GF-D8 (cell line): ENCODE measurements at regions not wholly inside any gene's neighbourhood (a gene's known extent, or its start where the extent isn't known, plus 50 kb on each side); places are given as distances from the start of the nearest gene placed in this dataset.
"Not testable (repeated sequence)": the region's sequence is repeated elsewhere in the genome, so short reads cannot be mapped to it uniquely, and the experiment has no call there.

Experiments
- DNase-seq: peaks from one replicate; lab custom pipeline; 2025; lab: John Stamatoyannopoulos, UW

DNA sequence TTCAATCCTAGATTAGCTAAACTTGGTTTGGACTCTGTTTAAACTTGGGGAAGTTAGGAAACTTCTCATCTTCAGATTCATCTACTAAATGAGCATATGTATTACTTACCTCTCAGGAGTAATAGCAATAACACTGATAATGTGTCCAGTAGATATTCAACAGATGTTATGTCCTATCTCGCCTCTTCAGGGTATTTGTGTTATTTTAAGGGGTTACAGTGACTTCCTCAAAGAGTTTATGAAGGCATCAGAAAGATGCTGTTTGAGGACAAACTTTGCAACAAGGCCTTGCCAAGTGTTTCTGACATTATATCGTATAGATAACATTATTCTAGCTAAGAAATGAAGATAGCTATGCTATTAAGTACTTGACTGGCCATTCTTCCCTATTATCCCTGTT lies 522.3 kb downstream of the IGSF11 start:
- DNase-seq, result no peak

DNA sequence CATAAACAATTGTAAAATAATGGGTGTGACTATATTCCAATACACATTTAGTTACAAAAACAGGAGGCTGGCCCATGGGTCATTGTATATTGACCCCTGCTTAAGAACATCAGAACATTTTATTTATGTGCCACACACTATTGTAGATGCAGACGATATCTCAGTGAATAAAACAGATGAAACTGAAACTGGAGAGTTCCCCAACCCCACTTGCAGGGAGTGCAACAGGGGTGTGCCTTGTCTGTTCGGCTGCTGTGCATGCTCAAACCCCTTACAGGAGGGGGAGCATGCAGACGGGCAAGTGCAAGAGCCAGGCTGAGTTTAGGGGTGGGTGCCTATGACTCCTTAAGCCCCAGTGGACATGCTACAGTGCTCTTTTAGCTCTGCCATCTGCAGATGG lies 509.6 kb downstream of the IGSF11 start:
- DNase-seq, result no peak

DNA sequence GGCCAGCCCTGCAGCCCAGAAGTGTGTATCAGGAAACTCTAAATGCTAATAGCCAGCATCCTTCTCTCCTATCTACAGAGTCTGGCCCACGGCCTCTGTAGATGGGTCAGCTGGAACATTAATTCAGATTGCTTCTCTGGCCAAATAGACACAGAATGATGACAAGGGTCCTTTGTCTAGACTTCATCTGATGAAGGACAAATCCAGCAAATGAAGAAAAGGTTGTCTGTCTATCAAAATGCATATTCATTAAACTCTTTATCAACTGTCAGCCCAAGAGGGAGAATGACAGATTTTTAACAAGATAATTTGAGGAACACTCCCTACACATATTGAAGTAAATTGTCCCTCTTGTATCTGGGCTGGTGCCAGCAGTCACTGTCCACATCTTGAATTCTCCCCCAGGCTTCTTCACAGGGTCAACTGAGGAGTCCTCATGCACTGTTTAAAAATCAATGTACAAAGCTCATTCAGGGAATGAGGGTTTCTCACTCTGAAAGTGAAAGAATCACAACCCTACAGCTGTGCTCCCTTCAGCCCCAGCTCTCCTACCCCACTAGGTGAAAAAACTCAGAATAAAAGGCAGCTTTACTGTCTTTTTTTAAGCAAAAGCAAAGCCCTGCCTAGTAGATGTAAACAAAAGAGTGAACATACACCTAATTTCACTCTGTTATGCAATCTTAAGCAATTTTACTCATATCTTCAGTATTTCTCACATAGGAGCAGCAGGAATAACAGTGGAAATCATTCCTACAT lies 507.7 kb downstream of the IGSF11 start:
- DNase-seq, result no peak

DNA sequence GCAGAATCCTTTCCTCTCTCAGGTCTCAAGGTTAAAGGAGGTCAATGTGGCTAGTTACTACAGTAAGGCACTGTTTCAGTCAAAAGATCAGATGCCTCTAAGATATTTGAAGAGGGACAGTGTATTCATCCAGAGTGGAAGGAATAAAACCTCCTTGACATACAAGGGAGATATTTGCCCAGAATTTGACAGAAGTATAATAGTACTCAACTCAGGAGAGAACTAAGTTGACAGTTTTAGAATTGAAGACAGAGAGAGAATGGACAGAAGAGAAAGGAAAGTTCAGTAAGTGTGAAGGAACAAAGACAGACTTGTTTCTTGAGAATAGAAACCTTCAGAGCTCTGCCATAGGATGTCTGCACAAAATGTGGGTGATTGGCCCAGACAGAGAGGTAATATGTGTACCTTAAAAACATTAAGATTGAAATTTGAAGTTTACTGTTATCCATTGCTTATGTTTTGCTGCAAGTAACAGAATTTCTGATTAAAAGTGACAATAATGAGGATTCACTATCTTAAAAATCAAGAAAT lies 507.1 kb downstream of the IGSF11 start:
- DNase-seq, result no peak

DNA sequence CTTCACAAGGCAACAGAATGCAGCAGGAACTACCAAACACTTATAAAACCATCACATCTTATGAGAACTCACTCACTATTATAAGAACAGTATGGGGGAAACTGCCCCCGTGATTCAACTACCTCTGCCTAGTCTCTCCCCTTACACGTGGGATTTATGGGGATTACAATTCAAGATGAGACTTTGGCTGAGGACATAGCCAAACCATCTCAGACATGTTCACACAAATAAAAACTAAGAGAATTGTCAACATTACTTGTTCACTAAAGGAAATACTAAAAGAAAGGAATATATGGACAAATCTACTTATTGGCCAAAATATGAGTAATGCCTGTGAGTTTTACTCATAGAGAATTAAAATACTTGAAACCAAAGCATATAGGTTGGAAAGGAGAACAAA lies 505.1 kb downstream of the IGSF11 start:
- no peak for DNase-seq

DNA sequence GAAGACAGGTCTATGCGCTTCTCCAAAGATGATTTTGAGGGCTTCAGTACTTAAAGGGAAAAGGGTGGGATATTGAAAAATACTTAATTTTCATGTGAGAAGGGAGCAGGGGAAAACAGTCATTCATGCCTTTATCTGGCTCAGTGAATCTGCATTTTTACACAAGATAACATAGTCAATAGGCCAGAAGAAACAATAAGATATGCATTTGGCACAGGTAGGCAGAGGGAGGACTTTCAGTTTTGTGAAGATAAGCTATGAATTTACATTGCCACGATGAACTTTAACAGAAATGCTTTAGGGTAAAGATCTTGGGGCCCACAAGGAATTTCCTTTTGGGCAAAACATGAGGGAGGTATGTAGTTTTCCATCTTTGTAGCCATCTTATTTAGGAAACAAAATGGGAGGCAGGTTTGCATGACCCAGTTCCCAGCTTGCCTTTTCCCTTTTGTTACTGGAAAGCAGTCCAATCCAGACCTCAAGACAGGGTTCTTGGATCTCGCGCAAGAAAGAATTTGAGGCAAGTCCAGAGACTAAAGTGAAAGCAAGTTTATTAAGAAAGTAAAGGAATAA lies 504.2 kb downstream of the IGSF11 start:
- no peak for DNase-seq

DNA sequence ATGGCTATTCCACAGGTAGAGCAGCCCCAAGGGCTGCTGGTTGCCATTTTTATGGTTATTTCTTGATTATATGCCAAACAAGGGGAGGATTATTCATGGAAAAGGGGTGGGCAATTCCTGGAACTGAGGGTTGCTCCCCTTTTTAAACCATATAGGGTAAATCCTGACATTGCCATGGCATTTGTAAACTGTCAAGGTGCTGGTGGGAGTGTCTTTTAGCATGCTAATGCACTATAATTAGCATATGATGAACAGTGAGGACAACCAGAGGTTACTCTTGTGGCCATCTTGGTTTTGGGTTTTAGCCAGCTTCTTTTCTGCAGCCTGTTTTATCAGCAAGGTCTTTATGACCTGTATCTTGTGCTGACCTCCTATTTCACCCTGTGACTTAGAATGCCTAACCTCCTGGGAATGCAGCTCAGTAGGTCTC lies 503.7 kb downstream of the IGSF11 start:
- DNase-seq, result not testable (repeated sequence)

DNA sequence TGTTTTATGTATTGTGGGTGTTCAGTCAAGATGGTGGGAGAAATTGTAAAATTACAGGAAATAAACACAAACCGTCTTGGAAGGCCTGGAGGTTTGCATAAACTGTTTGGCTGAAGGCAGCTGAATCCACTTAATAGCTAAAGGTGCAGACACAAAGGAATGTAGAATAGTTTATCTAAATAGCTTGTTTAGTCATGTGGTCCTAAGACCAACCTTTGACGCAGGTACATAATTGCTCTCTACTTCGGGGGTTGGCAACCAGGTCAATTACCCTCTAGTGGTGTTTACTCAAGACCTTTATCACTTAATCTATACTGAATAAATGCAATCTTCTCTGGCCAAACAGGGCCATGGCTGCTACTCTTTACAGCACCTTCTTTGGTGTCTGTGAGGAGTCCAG lies 502.8 kb downstream of the IGSF11 start:
- no peak for DNase-seq

DNA sequence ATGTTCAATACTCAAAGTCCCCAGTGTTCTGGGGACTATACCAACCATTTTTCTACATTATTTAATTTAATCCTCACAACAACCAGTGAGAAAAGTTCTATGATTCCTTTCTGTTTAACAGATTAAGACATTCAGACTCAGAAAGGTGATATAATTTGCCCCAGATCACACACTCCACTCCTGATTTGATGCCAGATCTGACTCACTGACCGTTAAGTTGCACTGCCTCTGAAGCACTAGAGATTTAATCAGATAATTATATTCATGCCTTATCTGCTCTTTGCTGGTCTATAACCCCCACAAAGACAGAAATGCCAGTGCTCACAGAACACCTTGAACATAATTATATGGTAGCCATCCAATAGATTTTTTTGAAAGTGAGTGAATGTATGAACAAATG lies 501.0 kb downstream of the IGSF11 start:
- no peak for DNase-seq

DNA sequence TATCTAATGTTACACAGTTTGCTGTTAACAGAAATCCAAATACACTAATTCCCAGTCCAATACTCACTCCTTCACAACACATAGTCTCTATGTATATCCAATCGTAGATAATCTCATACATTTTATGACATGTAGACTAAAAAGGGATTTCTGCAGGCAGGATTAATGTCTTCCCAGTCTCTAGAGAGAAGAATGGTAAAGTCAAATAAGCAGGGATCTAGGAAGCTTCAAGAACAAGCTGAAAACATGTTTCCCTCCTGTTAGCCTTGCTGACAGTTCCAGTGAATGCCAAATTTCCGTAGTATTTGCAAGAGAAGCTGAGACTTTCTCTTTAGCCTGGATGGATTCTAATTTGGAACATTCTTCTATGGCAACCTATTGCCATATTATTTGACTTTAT lies 500.1 kb downstream of the IGSF11 start:
- no peak for DNase-seq

DNA sequence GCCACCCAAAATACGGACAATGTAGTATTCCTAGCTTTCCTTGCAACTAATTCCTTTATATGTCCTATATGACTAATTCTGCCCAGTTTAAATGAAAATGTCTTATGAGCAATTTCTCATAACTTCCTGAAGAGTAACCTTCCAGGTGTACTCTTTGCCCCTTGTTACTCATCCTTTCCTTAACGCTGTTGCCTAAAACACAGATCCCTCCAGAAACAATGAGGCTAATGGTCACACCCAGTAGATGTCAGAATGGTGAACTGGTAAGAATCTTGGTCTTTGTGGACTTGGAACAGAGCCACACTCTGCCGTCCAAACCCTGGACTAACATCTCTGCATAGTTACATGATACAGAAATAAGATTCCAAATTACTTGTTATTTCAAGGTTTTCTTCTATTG lies 497.9 kb downstream of the IGSF11 start:
- DNase-seq, result no peak

DNA sequence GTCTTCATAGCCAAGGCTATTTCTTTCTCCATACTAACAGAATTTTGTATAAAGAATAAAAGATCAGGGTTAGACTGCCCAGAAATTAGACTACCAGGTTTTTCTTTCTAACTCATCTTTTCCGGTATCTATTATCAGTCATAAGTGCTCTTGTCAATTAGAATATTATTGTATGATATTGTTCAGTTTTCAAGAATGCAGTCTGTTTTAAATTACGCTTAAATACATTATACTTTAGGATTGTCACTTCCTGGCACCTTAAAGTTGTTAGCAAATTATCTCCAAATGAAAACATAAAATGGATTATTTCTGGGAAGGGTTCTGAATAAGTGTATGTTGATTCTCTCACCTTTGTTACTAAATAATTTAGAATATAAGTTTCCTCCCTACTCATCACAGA lies 497.2 kb downstream of the IGSF11 start:
- no peak for DNase-seq

DNA sequence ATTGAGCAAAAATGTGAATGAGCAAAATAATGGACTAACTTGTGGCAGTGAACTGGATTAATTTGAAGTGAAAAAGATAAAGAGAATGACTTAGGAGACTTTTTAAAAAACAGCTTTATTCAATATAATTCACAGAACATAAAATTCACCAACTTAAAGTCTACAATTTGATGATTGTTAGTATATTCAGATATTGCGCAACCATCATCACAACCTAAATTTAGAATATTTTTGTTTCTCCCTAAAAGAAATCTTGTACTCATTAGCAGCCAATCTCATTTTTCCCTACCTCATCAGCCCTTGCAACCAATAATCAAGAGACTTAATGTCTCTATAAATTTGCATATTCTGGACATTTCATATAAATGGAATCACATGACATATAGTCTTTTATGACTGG lies 496.5 kb downstream of the IGSF11 start:
- no peak for DNase-seq

DNA sequence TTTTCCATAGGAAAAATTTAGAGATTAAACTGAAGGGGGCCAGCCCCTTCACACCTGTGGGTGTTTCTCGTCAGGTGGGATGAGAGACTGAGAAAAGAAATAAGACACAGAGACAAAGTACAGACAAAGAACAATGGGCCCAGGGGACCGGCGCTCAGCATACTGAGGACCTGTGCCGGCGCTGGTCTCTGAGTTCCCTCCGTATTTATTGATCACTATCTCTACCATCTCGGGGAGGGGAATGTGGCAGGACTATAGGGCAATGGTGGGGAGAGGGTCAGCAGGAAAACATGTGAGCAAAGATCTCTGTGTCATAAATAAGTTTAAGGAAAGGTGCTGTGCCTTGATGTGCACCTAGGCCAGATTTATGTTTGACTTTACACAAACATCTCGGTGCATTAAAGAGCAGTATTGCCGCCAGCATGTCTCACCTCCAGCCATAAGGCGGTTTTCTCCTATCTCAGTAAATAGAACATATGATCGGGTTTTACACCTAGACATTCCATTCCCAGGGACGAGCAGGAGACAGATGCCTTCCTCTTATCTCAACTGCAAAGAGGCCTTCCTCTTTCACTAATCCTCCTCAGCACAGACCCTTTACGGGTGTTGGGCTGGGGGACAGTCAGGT lies 494.7 kb downstream of the IGSF11 start:
- not testable (repeated sequence) for DNase-seq

DNA sequence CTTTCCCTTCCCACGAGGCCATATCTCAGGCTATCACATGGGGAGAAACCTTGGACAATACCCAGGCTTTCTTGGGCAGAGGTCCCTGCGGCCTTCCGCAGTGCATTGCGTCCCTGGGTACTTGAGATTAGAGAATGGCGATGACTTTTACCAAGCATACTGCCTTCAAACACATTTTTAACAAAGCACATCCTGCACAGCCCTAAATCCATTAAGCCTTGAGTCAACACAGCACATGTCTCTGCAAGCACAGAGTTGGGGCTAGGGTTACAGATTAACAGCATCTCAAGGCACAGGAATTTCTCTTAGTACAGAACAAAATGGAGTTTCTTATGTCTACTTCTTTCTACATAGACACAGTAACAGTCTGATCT lies 494.2 kb downstream of the IGSF11 start:
- DNase-seq, result not testable (repeated sequence)

DNA sequence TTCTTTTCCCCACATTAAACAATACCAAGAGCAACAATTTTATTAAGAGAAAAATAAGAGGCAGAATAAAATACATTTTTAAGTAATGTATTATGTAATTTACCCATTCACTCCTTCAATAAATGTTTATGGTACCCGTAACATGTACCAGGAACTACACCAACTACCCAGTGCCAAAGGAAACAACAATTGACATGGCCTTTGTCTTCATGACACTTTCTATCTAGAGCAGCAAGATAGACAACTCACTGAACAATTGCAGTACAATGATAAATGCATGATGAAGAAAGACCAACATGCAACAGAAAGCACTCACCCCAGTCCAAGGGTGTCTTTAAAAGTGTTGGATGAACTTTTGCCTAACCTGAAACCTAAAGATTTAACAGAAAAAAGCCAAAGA lies 493.8 kb downstream of the IGSF11 start:
- DNase-seq, result no peak

DNA sequence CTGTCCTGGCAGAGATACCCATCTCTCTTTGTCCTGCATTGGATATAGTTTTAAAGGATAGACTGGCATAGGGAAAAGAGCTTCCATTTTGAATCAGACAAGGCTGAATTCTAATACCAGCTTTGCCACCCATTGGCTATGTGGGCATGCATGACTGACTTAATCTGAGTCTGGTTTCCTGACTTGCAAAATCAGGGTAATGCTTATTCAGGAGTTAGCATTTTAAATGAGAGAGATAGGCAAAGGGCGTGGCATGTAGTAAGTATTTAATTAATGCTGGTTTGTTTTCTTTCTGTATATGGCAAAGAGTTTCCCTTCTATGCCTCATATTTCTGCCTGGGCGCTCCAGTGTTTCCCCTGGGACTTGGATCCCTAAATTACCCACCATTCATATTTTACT lies 492.9 kb downstream of the IGSF11 start:
- no peak for DNase-seq

DNA sequence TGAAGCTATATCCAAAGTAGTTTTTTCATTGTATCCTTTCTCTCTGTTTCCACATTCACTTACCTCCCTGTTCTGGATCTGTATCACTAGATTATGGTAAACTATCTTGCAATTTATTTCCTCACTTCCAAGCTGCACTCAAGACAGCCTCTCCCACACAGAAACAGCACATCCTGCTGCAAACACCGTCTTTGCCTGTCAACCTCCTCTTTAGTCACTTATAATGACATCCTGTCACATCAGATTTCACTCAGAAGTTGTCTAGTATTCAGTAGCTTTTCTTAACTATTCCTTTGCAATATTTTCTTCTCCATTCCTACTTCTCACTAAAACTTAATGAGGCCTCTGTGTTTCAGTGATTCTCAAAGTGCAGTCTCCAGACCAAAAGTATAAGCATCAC lies 490.8 kb downstream of the IGSF11 start:
- DNase-seq, result peak; percentile 15

DNA sequence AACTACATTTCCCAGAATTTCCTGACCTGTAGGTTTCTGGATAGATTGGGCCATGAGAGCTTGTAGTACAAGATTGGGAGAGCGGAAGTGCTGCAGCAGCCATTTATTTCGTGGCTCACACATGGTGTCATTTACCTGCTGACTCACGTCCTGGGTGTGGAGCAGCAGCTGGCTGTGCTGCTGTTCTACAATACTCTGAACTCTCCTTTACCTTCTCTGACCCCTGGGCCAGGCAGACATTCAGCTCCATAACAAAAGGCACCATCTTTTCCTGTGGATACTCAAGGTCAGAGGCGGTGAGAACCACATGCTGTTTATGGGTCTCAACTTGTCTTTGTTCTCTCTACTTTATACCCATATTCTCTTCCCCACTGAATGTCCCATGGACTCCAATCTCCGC lies 490.2 kb downstream of the IGSF11 start:
- DNase-seq, result no peak

DNA sequence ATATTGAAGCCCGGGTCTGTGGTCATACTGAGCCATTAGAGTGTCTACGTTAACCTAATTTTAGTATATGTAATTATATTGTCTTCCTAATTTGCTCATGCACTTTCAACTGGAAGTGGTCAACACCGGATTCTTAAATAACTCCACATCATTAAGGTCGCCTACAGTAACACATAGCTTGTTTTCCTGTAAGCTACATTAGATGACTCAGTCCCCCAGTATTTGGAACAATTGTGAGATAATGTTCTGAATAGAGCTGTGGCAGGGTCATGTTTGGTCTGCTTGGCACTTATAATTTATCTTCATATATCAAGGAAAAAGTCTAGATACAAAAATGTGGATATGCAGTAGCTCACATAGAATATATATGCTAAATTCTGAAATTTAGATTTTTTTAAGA lies 486.2 kb downstream of the IGSF11 start:
- no peak for DNase-seq

DNA sequence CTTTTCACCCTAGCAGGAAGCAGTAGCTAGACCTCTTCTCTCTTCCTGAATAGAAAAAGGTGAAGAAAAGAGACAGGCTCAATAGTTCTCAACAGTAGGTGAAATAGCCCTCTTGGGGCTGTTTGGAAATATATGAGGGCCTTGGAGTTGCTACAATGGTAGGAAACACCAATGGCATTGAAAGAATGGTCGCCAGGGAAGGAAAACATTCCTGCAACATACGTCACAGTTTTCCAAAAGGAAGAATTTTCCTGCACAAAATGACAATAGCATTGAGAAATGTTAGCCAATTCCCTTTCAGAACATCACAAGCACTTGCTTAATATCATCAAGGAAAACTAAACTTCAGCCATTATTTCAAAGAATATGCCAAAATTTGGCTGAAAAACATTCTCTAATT lies 484.5 kb downstream of the IGSF11 start:
- DNase-seq, result no peak

DNA sequence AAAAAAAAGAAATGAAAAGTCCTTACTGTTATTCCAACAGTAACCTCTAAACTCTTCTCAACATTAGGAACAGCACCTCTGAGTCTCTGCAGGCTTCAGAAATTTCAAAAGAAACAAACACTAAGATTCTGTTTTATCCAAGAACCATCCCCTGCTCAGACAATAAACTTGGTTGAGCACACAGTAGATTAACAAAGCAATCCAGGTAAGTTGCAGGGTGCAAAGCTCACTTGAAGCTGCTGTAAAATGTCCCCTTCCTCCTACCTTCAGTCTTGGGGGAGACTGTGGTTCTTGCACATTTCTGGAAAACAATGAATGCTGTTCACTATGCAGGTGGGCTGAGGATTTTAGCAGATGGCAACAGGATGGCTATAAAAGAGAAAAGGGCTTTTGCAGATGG lies 484.1 kb downstream of the IGSF11 start:
- DNase-seq, result no peak

DNA sequence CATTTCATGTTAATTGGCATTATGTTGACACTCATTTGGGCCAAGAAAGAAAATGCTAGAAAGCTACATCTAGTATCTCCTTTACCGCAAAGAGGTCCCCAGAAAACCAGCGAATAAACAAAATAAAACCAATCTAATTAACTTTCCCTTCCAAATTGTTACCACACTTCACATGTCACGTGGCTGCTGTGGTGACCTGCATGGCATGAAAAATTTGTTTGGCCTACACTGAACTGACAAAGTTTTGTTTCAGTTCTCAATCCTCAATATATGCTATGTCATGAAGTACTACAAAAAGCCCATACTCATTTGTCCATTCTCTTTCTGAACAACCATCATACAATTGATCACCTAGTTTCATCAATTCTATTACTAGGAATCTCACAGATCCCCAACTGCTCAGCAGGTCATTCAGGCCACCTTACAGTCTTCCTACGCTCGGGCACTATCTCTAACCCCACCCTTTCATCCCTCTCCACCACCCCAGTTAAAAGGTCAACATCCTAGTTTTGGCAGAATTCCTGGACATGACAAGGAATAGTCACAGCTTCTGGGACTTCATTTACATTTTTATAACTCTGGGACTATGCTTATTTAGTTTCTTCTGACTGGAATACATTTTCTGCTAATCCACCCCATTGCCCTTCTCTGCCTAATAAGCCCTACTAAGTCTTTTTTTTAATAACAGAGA lies 480.4 kb downstream of the IGSF11 start:
- no peak for DNase-seq
